Liver (tissue), 3 donors: ENCODE measurements at regions not wholly inside any gene's neighbourhood (a gene's known extent, or its start where the extent isn't known, plus 50 kb on each side); places are given as distances from the start of the nearest gene placed in this dataset.

Source experiments
- CTCF ChIP-seq: fragments of 150-350 bp; IDR thresholded peaks from 2 replicates; pipeline ENCODE4 v1.5.1; 2017; ENCODE audit warnings: improper control_type of control experiment, low read depth, low read length; ENCODE audit not compliant: missing input control
- EGR1 ChIP-seq, 2 donors: IDR thresholded peaks; 2 replicates each; pipeline ENCODE4 v1.6.1; 2016 to 2018; ENCODE audit warnings: antibody characterized with exemption in 2 of 2, low read depth in 2 of 2
- GABPA ChIP-seq, 2 donors: IDR thresholded peaks in 1 of 2; conservative IDR thresholded peaks in 1 of 2; 2 replicates each; pipeline ENCODE4 v1.6.1; 2016; ENCODE audit warnings: antibody characterized with exemption in 2 of 2, mild to moderate bottlenecking in 1 of 2, moderate library complexity in 1 of 2
- JUND ChIP-seq, 2 donors: IDR thresholded peaks; 2 replicates each; pipeline ENCODE4 v1.6.1; 2016; ENCODE audit warnings: antibody characterized with exemption in 2 of 2
- RAD21 ChIP-seq, 2 donors: IDR thresholded peaks; 2 replicates each; pipeline ENCODE4 v1.6.1; 2016; ENCODE audit warnings: antibody characterized with exemption in 2 of 2, mild to moderate bottlenecking in 2 of 2
- SP1 ChIP-seq: IDR thresholded peaks from 2 replicates; pipeline ENCODE4 v1.6.1; 2018; ENCODE audit warnings: antibody characterized with exemption, mild to moderate bottlenecking
- ZBTB33 ChIP-seq: IDR thresholded peaks from 2 replicates; pipeline ENCODE4 v1.6.1; 2016; ENCODE audit warnings: antibody characterized with exemption
- TF ChIP-seq, protein P1 (sequence below): IDR thresholded peaks from 2 replicates; pipeline ENCODE4 v1.6.1; 2016; ENCODE audit warnings: antibody characterized with exemption
- donor health status: healthy.
- donor health status: healthy.

DNA sequence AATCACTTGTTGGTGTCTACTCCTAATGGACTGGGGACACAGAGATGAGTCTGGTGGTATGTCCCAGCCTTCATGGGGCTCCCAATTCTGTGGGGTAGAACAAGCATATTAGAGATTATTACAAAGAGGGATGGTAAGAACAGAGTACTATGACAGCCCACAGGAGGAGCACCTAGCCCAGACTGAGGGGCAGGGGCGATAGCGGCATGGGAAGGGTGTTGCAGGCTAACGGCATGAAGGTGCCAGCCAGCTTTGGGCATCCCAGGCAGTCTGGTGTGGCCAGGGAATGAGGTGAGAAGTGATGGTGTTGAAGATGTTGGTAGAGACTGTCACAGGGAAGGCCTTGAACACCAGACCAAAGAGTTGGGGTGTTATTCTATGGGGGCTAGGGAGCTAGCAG, 280.0 kb downstream of the RPS24 start:
- TF ChIP-seq CTCF (no peak), JUND (IDR thresholded peaks at IDR 0.05) (no peak), RAD21 (IDR thresholded peaks at IDR 0.05) (no peak), GABPA (IDR thresholded peaks at IDR 0.05 in 1 of 2, conservative IDR thresholded peaks at IDR 0.05 in 1 of 2) (no peak), SP1 (no peak), EGR1 (IDR thresholded peaks at IDR 0.05; ENCODE audit: low read depth in 2 of 2) (no peak), ZBTB33 (no peak)
- TF ChIP-seq, protein P1, sequence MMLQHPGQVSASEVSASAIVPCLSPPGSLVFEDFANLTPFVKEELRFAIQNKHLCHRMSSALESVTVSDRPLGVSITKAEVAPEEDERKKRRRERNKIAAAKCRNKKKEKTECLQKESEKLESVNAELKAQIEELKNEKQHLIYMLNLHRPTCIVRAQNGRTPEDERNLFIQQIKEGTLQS = no peak
